ENCODE measurements at regions not wholly inside any gene's neighbourhood (a gene's known extent, or its start where the extent isn't known, plus 50 kb on each side); places are given as distances from the start of the nearest gene placed in this dataset.

DNA sequence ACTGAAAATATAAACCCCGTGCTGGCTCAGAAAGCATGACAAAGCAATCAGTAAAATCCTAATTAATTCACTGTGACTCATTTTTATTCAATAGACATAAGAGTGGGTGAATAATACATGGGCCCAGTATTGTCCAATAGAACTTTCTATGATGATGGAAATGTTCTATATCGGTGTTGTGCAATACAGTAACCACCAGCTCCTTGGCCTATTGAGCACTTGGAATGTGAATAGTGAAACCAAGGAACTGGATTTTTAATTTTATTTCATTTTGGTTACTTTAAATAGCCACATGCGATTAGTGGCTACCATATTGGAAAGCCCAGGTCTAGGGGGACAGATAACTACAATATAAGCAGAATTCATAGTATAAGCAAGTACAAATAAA, 69.8 kb upstream of the PPP2R3A start:
- DNase-seq (ENCODE audit: low read depth, low spot score) = no peak
- Histone ChIP-seq H3K27me3 (ENCODE audit: control insufficient read depth, insufficient read depth, low read length) (no peaks in the 10 kb centered on the region), H3K27ac (ENCODE audit: low read length) (no peak overlapping the region), H3K9me3 (ENCODE audit: control insufficient read depth, insufficient read depth, low read length) (no peaks in the 10 kb centered on the region), H3K4me3 (ENCODE audit: low read length) (no peak overlapping the region), H3K4me1 (ENCODE audit: control insufficient read depth, insufficient read depth, low read length) (no peaks in the 10 kb centered on the region), H3K36me3 (ENCODE audit: control insufficient read depth, insufficient read depth, low read length) (no peaks in the 10 kb centered on the region)
- no CpG with 5 or more reads among the region's 3 CpGs for WGBS (ENCODE audit: insufficient coverage, insufficient read length)

DNA sequence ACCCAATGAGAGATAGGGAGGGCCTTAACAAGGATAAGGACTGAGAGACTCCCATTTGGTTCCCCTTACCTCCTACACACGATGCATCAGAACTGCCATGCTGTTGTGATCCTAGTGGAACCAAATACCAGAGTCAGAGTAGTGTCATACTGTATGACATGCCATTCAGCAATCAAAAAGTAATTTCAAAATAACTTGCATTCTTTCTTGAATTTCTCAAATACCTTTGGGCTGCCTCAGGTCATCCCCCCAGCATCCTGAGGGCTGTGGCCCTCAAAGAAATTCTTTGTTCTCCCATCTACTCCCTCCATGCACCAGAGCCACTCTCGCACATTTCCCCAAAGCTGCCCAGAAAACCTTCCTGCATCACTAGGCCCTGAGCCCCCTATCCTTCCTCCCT, 68.9 kb upstream of the PPP2R3A start:
- Histone ChIP-seq H3K9me3 (ENCODE audit: control insufficient read depth, insufficient read depth, low read length) (no peaks in the 10 kb centered on the region), H3K4me1 (ENCODE audit: control insufficient read depth, insufficient read depth, low read length) (no peaks in the 10 kb centered on the region), H3K36me3 (ENCODE audit: control insufficient read depth, insufficient read depth, low read length) (no peaks in the 10 kb centered on the region), H3K27ac (ENCODE audit: low read length) (no peak overlapping the region), H3K4me3 (ENCODE audit: low read length) (no peak overlapping the region), H3K27me3 (ENCODE audit: control insufficient read depth, insufficient read depth, low read length) (no peaks in the 10 kb centered on the region)
- DNase-seq (ENCODE audit: low read depth, low spot score) = no peak
- WGBS (ENCODE audit: insufficient coverage, insufficient read length) = no CpG with 5 or more reads among the region's 2 CpGs

DNA sequence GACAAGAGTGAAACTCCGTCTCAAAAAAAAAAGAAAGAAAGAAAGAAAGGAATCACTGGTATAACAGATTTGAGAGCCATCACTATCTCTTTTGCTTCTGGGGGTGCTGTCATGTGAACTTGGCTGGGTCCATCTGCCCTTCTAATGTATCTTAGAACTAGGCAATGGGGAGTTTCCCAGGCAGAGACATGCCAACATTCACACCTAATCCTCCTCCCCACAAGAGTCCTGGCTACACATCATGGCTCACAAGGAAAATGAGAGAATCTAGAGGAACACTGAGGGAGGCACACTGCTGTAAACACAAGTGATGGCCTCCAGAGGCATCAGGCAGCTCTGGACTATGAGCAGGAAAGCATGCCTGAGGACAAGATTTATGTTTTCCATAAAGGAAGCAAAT, 67.8 kb upstream of the PPP2R3A start:
- no CpG with 5 or more reads among the region's 1 CpG for WGBS (ENCODE audit: insufficient coverage, insufficient read length)
- no peak overlapping the region for H3K27ac ChIP-seq (ENCODE audit: low read length)

DNA sequence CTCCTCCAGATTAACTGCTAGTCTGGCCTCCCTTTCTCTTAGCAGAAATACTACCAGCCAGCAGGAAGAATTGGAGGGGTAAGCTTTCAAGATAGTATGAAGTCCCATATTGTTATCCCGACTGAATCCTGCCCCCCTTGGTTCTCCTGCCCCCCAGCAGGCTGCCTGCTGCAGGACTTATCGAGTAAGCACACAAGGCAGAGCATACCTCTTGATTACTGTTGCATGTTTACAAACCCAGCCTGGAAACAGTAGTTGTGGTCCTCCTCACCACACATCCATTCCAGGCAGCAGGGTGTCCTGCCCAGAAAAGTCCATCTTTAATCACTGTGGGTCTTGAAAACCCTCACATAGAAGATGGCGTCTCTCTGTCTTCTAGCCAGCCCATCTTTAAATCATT, 66.8 kb upstream of the PPP2R3A start:
- WGBS (ENCODE audit: insufficient coverage, insufficient read length) = no CpG with 5 or more reads among the region's 3 CpGs
- Histone ChIP-seq H3K4me3 (ENCODE audit: low read length) (no peak overlapping the region), H3K27ac (ENCODE audit: low read length) (no peak overlapping the region), H3K9me3 (ENCODE audit: control insufficient read depth, insufficient read depth, low read length) (no peaks in the 10 kb centered on the region), H3K27me3 (ENCODE audit: control insufficient read depth, insufficient read depth, low read length) (no peaks in the 10 kb centered on the region), H3K36me3 (ENCODE audit: control insufficient read depth, insufficient read depth, low read length) (no peaks in the 10 kb centered on the region), H3K4me1 (ENCODE audit: control insufficient read depth, insufficient read depth, low read length) (no peaks in the 10 kb centered on the region)
- DNase-seq (ENCODE audit: low read depth, low spot score) = no peak

More for the DNA sequence above, 67.8 kb upstream of the PPP2R3A start:
- Histone ChIP-seq H3K27me3 (ENCODE audit: control insufficient read depth, insufficient read depth, low read length) (no peaks in the 10 kb centered on the region), H3K36me3 (ENCODE audit: control insufficient read depth, insufficient read depth, low read length) (no peaks in the 10 kb centered on the region), H3K4me1 (ENCODE audit: control insufficient read depth, insufficient read depth, low read length) (no peaks in the 10 kb centered on the region), H3K9me3 (ENCODE audit: control insufficient read depth, insufficient read depth, low read length) (no peaks in the 10 kb centered on the region), H3K4me3 (ENCODE audit: low read length) (no peak overlapping the region)
- no peak for DNase-seq (ENCODE audit: low read depth, low spot score)

DNA sequence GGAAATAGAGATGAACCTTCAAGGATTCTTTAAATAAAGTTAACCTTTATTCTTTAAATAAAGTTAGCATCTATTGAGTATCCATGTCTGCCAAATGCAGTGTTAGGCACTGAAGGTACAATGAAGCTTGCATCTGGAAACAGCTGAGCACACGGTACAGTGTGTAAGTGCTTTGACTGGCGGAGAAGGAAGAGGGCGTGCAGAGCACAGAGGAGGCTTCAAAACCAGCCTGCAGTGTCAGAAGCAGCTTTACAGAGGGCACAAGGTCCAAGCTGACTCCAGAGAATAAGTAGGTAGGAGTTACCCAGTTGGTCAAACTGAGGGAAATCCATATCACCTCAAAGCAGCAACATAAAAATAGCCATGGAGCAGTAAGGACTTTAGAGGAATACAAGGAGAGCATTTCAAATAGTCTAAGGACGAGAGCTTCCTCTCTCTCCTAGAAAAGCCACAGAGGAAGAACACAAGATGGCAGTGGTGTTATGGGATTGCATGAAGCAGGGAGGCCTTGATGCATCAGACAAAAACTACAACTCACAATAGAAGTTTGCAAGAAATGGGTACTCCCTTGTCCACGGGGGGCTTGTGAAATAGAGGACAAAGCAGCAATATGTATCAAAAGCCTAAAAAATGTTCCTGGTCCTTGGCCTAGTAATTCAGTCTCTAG, 60.3 kb upstream of the PPP2R3A start:
- no CpG with 5 or more reads among the region's 5 CpGs for WGBS (ENCODE audit: insufficient coverage, insufficient read length)
- Histone ChIP-seq H3K9me3 (ENCODE audit: control insufficient read depth, insufficient read depth, low read length) (no peaks in the 10 kb centered on the region), H3K4me3 (ENCODE audit: low read length) (no peak overlapping the region), H3K36me3 (ENCODE audit: control insufficient read depth, insufficient read depth, low read length) (no peaks in the 10 kb centered on the region), H3K27ac (ENCODE audit: low read length) (no peak overlapping the region), H3K27me3 (ENCODE audit: control insufficient read depth, insufficient read depth, low read length) (no peaks in the 10 kb centered on the region), H3K4me1 (ENCODE audit: control insufficient read depth, insufficient read depth, low read length) (no peaks in the 10 kb centered on the region)
- DNase-seq (ENCODE audit: low read depth, low spot score) = no peak

DNA sequence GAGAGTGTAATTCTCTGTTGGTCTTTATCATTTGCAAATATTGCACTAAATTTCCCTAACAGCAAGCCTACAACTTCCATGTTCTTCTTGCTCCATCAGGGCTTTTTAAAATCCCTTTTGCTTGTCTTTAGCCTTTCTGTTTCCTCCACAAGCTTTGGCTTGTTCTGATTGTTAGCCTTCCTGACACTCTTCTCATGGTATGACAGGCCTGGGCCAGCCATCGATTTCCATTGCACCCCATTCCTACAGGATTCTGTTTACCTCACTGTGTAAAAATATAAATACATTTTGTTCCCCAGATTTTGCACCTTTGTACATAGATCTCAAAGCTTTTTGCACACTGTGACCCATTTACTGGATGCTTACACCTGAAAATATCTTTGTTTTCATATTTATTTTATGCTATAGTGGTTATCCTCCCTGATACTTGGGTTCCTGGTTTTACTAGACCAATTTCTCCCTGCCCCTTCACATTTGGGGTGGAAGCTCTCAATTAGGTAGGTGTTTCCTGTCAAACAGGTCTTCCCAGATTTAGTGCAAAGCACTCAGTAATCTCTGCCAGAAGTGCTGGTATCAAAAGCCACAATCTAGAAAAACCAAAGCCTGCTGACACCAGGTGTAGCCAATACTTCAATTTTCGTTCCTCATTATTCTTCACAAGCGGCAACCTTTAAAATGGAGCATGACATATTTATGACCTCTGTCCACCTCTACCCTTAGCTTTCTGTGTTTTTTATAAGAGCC, 57.9 kb upstream of the PPP2R3A start:
- no CpG with 5 or more reads among the region's 3 CpGs for WGBS (ENCODE audit: insufficient coverage, insufficient read length)
- no peaks in the 10 kb centered on the region for H3K9me3 ChIP-seq (ENCODE audit: control insufficient read depth, insufficient read depth, low read length)
- H3K27me3 ChIP-seq (ENCODE audit: control insufficient read depth, insufficient read depth, low read length) = no peaks in the 10 kb centered on the region
- H3K36me3 ChIP-seq (ENCODE audit: control insufficient read depth, insufficient read depth, low read length) = no peaks in the 10 kb centered on the region
- DNase-seq (ENCODE audit: low read depth, low spot score) = no peak
- no peak overlapping the region for H3K4me3 ChIP-seq (ENCODE audit: low read length)
- no peak overlapping the region for H3K27ac ChIP-seq (ENCODE audit: low read length)
- no peaks in the 10 kb centered on the region for H3K4me1 ChIP-seq (ENCODE audit: control insufficient read depth, insufficient read depth, low read length)

DNA sequence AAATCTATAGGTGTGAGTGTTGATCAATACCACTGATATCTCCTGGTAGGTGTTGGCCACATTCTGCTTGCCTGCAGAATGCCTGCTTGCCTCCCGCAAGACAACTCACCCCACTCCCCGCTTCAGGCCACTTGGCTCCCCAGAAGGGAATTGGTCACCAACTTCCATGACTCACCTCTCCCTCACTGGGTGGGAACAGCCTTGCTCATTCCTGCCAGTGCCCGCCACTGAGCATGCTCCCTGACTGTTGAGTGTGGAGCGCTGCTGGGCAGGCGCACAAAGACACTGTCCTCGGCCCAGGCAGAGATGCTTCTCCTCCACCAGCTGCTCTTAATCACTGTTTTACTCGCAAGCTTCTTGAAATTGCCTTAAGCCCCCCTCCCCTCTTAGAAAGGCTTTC, 57.3 kb upstream of the PPP2R3A start:
- H3K4me3 ChIP-seq (ENCODE audit: low read length) = no peak overlapping the region
- no peaks in the 10 kb centered on the region for H3K4me1 ChIP-seq (ENCODE audit: control insufficient read depth, insufficient read depth, low read length)
- H3K36me3 ChIP-seq (ENCODE audit: control insufficient read depth, insufficient read depth, low read length) = no peaks in the 10 kb centered on the region
- H3K27me3 ChIP-seq (ENCODE audit: control insufficient read depth, insufficient read depth, low read length) = no peaks in the 10 kb centered on the region
- DNase-seq (ENCODE audit: low read depth, low spot score) = no peak
- H3K27ac ChIP-seq (ENCODE audit: low read length) = no peak overlapping the region
- H3K9me3 ChIP-seq (ENCODE audit: control insufficient read depth, insufficient read depth, low read length) = no peaks in the 10 kb centered on the region
- no CpG with 5 or more reads among the region's 7 CpGs for WGBS (ENCODE audit: insufficient coverage, insufficient read length)

DNA sequence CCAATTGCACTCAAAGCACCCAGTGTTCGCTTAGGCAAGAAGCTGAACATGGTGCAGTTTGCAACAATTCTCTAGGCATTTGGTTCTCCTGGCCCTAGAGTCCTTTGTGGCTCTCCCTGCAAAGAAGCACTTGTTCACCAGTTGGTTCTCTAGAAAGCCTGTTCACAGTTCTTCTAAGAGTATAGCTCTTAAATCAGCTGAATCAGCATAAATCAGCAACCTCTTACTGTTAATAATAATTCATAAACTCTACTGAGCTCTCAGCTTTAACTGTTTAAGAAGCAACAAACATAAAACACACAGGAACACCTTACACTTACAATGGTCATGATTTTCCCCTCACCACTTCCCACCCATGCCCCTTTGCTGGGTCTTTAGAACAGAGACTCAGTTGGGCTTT, 56.8 kb upstream of the PPP2R3A start:
- H3K27ac ChIP-seq (ENCODE audit: low read length) = no peak overlapping the region
- no peaks in the 10 kb centered on the region for H3K36me3 ChIP-seq (ENCODE audit: control insufficient read depth, insufficient read depth, low read length)
- WGBS (ENCODE audit: insufficient coverage, insufficient read length) = no CpG with 5 or more reads among the region's 1 CpG
- H3K27me3 ChIP-seq (ENCODE audit: control insufficient read depth, insufficient read depth, low read length) = no peaks in the 10 kb centered on the region
- no peaks in the 10 kb centered on the region for H3K9me3 ChIP-seq (ENCODE audit: control insufficient read depth, insufficient read depth, low read length)
- H3K4me1 ChIP-seq (ENCODE audit: control insufficient read depth, insufficient read depth, low read length) = no peaks in the 10 kb centered on the region
- DNase-seq (ENCODE audit: low read depth, low spot score) = no peak
- no peak overlapping the region for H3K4me3 ChIP-seq (ENCODE audit: low read length)

DNA sequence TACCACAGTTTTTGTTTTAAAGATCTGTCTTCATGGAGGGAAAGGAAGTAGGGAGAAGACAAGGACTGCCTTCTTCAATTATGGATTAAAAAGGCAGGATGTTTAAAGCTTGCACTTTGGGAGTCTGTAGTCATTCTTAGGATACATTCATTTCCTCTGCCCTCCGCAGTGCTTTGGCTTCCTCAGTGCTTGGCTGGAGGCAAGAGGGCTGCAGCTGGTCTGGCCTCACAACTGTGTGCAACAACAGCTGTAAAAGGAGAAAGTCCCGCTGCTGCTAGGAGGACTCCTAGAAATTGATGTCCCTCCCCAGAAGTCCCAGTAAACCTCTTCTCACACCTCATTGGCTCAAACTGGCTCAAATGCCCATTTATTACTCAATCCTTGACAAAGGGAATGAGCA, 54.4 kb upstream of the PPP2R3A start:
- Histone ChIP-seq H3K4me1 (ENCODE audit: control insufficient read depth, insufficient read depth, low read length) (no peaks in the 10 kb centered on the region), H3K27ac (ENCODE audit: low read length) (no peak overlapping the region), H3K36me3 (ENCODE audit: control insufficient read depth, insufficient read depth, low read length) (no peaks in the 10 kb centered on the region), H3K4me3 (ENCODE audit: low read length) (no peak overlapping the region), H3K9me3 (ENCODE audit: control insufficient read depth, insufficient read depth, low read length) (no peaks in the 10 kb centered on the region), H3K27me3 (ENCODE audit: control insufficient read depth, insufficient read depth, low read length) (no peaks in the 10 kb centered on the region)
- DNase-seq (ENCODE audit: low read depth, low spot score) = no peak
- WGBS (ENCODE audit: insufficient coverage, insufficient read length) = no CpG with 5 or more reads among the region's 2 CpGs

DNA sequence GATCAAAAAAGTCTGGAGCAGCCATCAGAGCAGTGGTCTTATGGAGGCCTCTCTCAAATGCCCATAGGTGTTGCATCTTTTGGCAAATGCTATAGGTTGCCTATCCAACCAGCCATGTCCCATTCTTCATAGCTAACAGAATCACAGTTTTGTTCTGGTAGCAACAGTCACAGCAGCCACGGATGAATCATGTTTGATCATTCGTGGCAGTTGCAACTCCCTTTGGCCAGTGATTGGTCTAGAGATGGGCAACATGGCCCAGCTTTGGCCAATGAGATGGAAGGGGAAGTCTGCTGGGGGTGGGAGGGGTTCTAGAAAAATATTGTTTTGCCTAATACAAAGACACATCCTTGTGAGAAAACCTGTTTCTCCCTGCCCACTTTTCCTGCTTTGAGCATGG, 50.3 kb upstream of the PPP2R3A start:
- H3K36me3 ChIP-seq (ENCODE audit: control insufficient read depth, insufficient read depth, low read length) = no peaks in the 10 kb centered on the region
- H3K27ac ChIP-seq (ENCODE audit: low read length) = no peak overlapping the region
- no peaks in the 10 kb centered on the region for H3K9me3 ChIP-seq (ENCODE audit: control insufficient read depth, insufficient read depth, low read length)
- peaks cover 1% of the 10 kb centered on the region; the same call in 1 of the 2 replicates for H3K4me1 ChIP-seq (ENCODE audit: control insufficient read depth, insufficient read depth, low read length)
- DNase-seq (ENCODE audit: low read depth, low spot score) = no peak
- WGBS (ENCODE audit: insufficient coverage, insufficient read length) = no CpG with 5 or more reads among the region's 2 CpGs
- H3K4me3 ChIP-seq (ENCODE audit: low read length) = no peak overlapping the region
- H3K27me3 ChIP-seq (ENCODE audit: control insufficient read depth, insufficient read depth, low read length) = no peaks in the 10 kb centered on the region
